ENCODE measurements at regions not wholly inside any gene's neighbourhood (a gene's known extent, or its start where the extent isn't known, plus 50 kb on each side); places are given as distances from the start of the nearest gene placed in this dataset.

- Mint-ChIP-seq H3K36me3 (no peaks in the 10 kb centered on the region), H3K4me3 (no peak overlapping the region), H3K9me3 (no peaks in the 10 kb centered on the region), H3K4me1 (peaks cover 9% of the 10 kb centered on the region), H3K27ac (no peak overlapping the region)
- no peak for ATAC-seq
- DNase-seq (ENCODE audit: low spot score in 2 of 2) = no peak
These were observed 96.4 kb upstream of the BACE2 start for GRCh38 chr21:41071258-41072171.

- Mint-ChIP-seq H3K27ac (no peak overlapping the region), H3K4me1 (peaks cover 7% of the 10 kb centered on the region), H3K9me3 (no peaks in the 10 kb centered on the region), H3K4me3 (no peak overlapping the region), H3K36me3 (no peaks in the 10 kb centered on the region)
- ATAC-seq (no peak), DNase-seq (ENCODE audit: low spot score in 2 of 2) (no peak)
These were observed 94.4 kb upstream of the BACE2 start for GRCh38 chr21:41073558-41073957.

- ATAC-seq (no peak), DNase-seq (ENCODE audit: low spot score in 2 of 2) (no peak)
- H3K27ac Mint-ChIP-seq = no peak overlapping the region
- H3K4me3 Mint-ChIP-seq = no peak overlapping the region
- no peaks in the 10 kb centered on the region for H3K36me3 Mint-ChIP-seq
- no peaks in the 10 kb centered on the region for H3K4me1 Mint-ChIP-seq
- no peaks in the 10 kb centered on the region for H3K9me3 Mint-ChIP-seq
These were observed 93.4 kb upstream of the BACE2 start for GRCh38 chr21:41074396-41075184.

- no peaks in the 10 kb centered on the region for H3K36me3 Mint-ChIP-seq
- H3K9me3 Mint-ChIP-seq = no peaks in the 10 kb centered on the region
- DNase-seq (ENCODE audit: low spot score in 2 of 2) = no peak
- no peak overlapping the region for H3K4me3 Mint-ChIP-seq
- H3K27ac Mint-ChIP-seq = no peak overlapping the region
- H3K4me1 Mint-ChIP-seq = no peaks in the 10 kb centered on the region
- ATAC-seq = no peak
These were observed 92.3 kb upstream of the BACE2 start for GRCh38 chr21:41075656-41076055.

DNA sequence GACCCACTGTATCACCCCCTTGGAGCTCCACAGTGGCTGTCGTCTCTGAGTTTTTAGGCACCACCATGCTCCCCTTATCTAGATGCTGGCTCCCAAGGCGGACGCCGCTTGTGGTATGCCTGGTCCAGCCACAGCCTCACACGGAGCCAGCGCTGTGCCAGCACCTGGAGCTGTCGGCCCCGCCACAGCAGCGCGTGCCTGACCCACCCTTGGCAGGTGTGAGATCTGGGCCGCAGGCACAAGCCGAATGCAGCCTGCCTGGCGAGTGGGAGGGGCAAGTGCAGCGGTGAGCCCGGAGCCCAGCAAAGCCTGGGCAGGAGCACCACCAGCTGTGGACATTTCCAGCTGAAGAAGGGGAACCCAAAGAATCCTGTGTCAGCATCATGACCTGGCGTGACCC is 91.9 kb upstream of the BACE2 start:
- H3K4me1 Mint-ChIP-seq = no peaks in the 10 kb centered on the region
- H3K36me3 Mint-ChIP-seq = no peaks in the 10 kb centered on the region
- H3K27ac Mint-ChIP-seq = no peak overlapping the region
- no peak for DNase-seq (ENCODE audit: low spot score in 2 of 2)
- H3K9me3 Mint-ChIP-seq = no peaks in the 10 kb centered on the region
- H3K4me3 Mint-ChIP-seq = no peak overlapping the region
- ATAC-seq = no peak

GRCh38 chr21:41079159-41079558 is 88.8 kb upstream of the BACE2 start:
- H3K4me1 Mint-ChIP-seq = no peaks in the 10 kb centered on the region
- ATAC-seq (no peak), DNase-seq (ENCODE audit: low spot score in 2 of 2) (no peak)
- H3K4me3 Mint-ChIP-seq = no peak overlapping the region
- no peaks in the 10 kb centered on the region for H3K9me3 Mint-ChIP-seq
- H3K27ac Mint-ChIP-seq = no peak overlapping the region
- no peaks in the 10 kb centered on the region for H3K36me3 Mint-ChIP-seq

DNA sequence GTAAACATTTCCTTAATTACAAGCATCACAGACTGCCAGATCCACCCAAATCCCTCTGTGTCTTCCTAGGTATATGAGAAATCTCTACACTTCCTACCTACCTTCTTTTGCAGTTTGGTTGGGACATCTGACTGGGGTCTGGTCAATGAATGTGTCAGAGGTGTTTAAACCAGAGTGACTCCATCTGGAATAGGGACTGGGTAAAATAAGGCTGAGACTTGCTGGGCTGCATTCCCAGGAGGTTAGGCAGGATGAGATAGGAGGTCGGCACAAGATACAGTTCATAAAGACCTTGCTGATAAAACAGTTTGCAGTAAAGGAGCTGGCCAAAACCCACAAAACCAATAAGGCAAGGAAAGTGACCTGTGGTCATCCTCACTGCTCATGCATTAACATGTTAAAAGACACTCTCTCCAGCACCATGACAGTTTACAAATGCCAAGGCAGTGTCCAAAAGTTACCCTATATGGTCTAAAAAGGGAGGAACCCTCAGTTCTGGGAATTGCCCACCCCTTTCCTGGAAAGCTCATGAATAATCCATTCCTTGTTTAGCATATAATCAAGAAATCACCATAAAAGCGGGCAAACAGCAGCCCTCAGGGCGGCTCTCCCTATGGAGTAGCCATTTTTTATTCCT is 87.4 kb upstream of the BACE2 start:
- Mint-ChIP-seq H3K4me1 (no peaks in the 10 kb centered on the region), H3K27ac (no peak overlapping the region), H3K4me3 (no peak overlapping the region), H3K36me3 (no peaks in the 10 kb centered on the region), H3K9me3 (no peaks in the 10 kb centered on the region)
- DNase-seq (ENCODE audit: low spot score in 2 of 2) (no peak), ATAC-seq (no peak)

GRCh38 chr21:41086569-41086968 is 81.4 kb upstream of the BACE2 start:
- H3K36me3 Mint-ChIP-seq = no peaks in the 10 kb centered on the region
- ATAC-seq (no peak), DNase-seq (ENCODE audit: low spot score in 2 of 2) (no peak)
- H3K27ac Mint-ChIP-seq = no peak overlapping the region
- H3K9me3 Mint-ChIP-seq = no peaks in the 10 kb centered on the region
- no peaks in the 10 kb centered on the region for H3K4me1 Mint-ChIP-seq
- no peak overlapping the region for H3K4me3 Mint-ChIP-seq

GRCh38 chr21:41090981-41091380 is 77.0 kb upstream of the BACE2 start:
- Mint-ChIP-seq H3K4me3 (no peak overlapping the region), H3K27ac (no peak overlapping the region), H3K9me3 (no peaks in the 10 kb centered on the region), H3K4me1 (no peaks in the 10 kb centered on the region), H3K36me3 (no peaks in the 10 kb centered on the region)
- no peak for DNase-seq (ENCODE audit: low spot score in 2 of 2)
- no peak for ATAC-seq

GRCh38 chr21:41091616-41092015 is 76.3 kb upstream of the BACE2 start:
- no peaks in the 10 kb centered on the region for H3K4me1 Mint-ChIP-seq
- H3K36me3 Mint-ChIP-seq = no peaks in the 10 kb centered on the region
- H3K27ac Mint-ChIP-seq = no peak overlapping the region
- DNase-seq (ENCODE audit: low spot score in 2 of 2) = no peak
- ATAC-seq = no peak
- H3K9me3 Mint-ChIP-seq = no peaks in the 10 kb centered on the region
- H3K4me3 Mint-ChIP-seq = no peak overlapping the region

GRCh38 chr21:41092312-41092711 is 75.6 kb upstream of the BACE2 start:
- Mint-ChIP-seq H3K36me3 (no peaks in the 10 kb centered on the region), H3K27ac (no peak overlapping the region), H3K4me3 (no peak overlapping the region), H3K9me3 (no peaks in the 10 kb centered on the region), H3K4me1 (no peaks in the 10 kb centered on the region)
- ATAC-seq = no peak
- no peak for DNase-seq (ENCODE audit: low spot score in 2 of 2)

GRCh38 chr21:41095983-41096382 is 72.0 kb upstream of the BACE2 start:
- Mint-ChIP-seq H3K27ac (no peak overlapping the region), H3K36me3 (no peaks in the 10 kb centered on the region), H3K9me3 (peaks cover 4% of the 10 kb centered on the region), H3K4me3 (no peak overlapping the region), H3K4me1 (no peaks in the 10 kb centered on the region)
- no peak for DNase-seq (ENCODE audit: low spot score in 2 of 2)
- ATAC-seq = no peak

GRCh38 chr21:41098076-41098475 is 69.9 kb upstream of the BACE2 start:
- Mint-ChIP-seq H3K27ac (no peak overlapping the region), H3K9me3 (peaks cover 4% of the 10 kb centered on the region), H3K4me1 (no peaks in the 10 kb centered on the region), H3K4me3 (no peak overlapping the region), H3K36me3 (no peaks in the 10 kb centered on the region)
- DNase-seq (ENCODE audit: low spot score in 2 of 2) (no peak), ATAC-seq (no peak)

- H3K4me1 Mint-ChIP-seq = no peaks in the 10 kb centered on the region
- peaks cover 4% of the 10 kb centered on the region for H3K9me3 Mint-ChIP-seq
- H3K27ac Mint-ChIP-seq = no peak overlapping the region
- no peak overlapping the region for H3K4me3 Mint-ChIP-seq
- DNase-seq (ENCODE audit: low spot score in 2 of 2) (no peak), ATAC-seq (no peak)
- H3K36me3 Mint-ChIP-seq = no peaks in the 10 kb centered on the region
These were observed 69.4 kb upstream of the BACE2 start for GRCh38 chr21:41098481-41099042.

DNA sequence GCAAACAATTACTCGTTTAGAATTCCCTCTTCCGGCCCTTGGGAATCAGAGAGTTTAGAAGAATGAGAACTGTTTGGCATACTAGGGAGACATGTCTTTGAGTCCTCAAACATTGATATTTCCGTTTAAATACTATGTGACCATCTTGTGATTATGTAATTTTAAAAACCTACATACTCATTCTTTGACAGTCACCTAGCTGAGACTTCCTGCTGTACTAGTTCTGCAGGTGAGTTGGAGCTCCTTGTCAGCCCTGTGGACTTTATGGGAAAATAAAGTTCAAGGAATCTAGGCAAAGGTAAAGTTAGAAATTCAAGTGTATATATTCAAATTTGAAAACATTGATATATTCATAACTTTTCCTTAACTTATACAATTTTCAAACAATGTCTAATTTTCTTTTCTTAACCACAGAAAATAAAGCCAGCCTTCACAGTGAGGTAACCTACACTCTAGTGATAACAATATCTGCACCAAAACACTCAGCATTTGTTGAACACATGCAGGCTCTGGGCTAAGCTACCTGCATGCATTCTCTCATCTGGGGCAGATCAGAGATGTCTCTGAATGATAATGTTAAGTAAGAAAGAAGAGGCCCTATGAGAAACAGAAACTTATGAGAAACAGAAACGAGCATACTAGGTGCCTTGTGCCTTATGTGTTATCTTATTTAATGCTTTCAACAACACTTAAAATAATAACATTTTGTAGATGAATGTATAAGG is 67.0 kb upstream of the BACE2 start:
- ATAC-seq = no peak
- Mint-ChIP-seq H3K27ac (no peak overlapping the region), H3K9me3 (peaks cover 6% of the 10 kb centered on the region), H3K4me3 (no peak overlapping the region), H3K36me3 (no peaks in the 10 kb centered on the region), H3K4me1 (no peaks in the 10 kb centered on the region)
- DNase-seq (ENCODE audit: low spot score in 2 of 2) = no peak

Data from stimulated activated effector memory CD8-positive, alpha-beta T cell treated with anti-CD3 and anti-CD28 coated beads, Interleukin-12 subunit alpha, Interleukin-12 subunit beta, amount 100 ng/mL, for 72 hours (primary cell).